Neuronal stem cell (in vitro differentiated cells): ENCODE measurements at regions not wholly inside any gene's neighbourhood (a gene's known extent, or its start where the extent isn't known, plus 50 kb on each side); places are given as distances from the start of the nearest gene placed in this dataset.

Experiments used
- DNase-seq: peaks from one replicate; pipeline ENCODE4 v3.0.0-alpha.2; 2013; ENCODE audit warnings: low spot score
- H2AFZ ChIP-seq: one replicate; pipeline ENCODE4 v1.6.1; 2013; ENCODE audit warnings: mild to moderate bottlenecking, low read length, inconsistent platforms
- H2AK5ac ChIP-seq: 2 replicates; pipeline ENCODE4 v1.6.1; 2013; ENCODE audit warnings: low read depth, mild to moderate bottlenecking, inconsistent platforms, low read length, moderate library complexity, mixed read lengths
- H2BK120ac ChIP-seq: 2 replicates; pipeline ENCODE4 v1.6.1; 2013; ENCODE audit warnings: low read depth, mild to moderate bottlenecking, inconsistent platforms, low read length, moderate library complexity, mixed read lengths
- H2BK12ac ChIP-seq: one replicate; pipeline ENCODE4 v1.6.1; 2013; ENCODE audit warnings: low read length, inconsistent platforms
- H2BK15ac ChIP-seq: 2 replicates; pipeline ENCODE4 v1.6.1; 2013; ENCODE audit warnings: mild to moderate bottlenecking, low read length, inconsistent platforms, mixed read lengths
- H2BK5ac ChIP-seq: one replicate; pipeline ENCODE4 v1.6.1; 2013; ENCODE audit warnings: inconsistent platforms, mild to moderate bottlenecking, low read length, moderate library complexity
- H3K14ac ChIP-seq: one replicate; pipeline ENCODE4 v1.6.1; 2013; ENCODE audit warnings: low read length, inconsistent platforms
- H3K18ac ChIP-seq: 2 replicates; pipeline ENCODE4 v1.6.1; 2013; ENCODE audit warnings: low read length, inconsistent platforms
- H3K23ac ChIP-seq: 2 replicates; pipeline ENCODE4 v1.6.1; 2013; ENCODE audit warnings: low read depth, mild to moderate bottlenecking, mixed read lengths, low read length, inconsistent platforms; ENCODE audit not compliant: poor library complexity
- H3K27ac ChIP-seq: replicated peaks from 3 replicates; pipeline ENCODE4 v1.5.1; 2013; ENCODE audit warnings: low read length, inconsistent platforms
- H3K27me3 ChIP-seq, 3 experiments: 2 replicates each; pipeline ENCODE4 v1.6.1; 2013; ENCODE audit warnings: low read length in 3 of 3, mild to moderate bottlenecking in 2 of 3, inconsistent platforms in 1 of 3, low read depth in 1 of 3, mixed read lengths in 1 of 3, moderate library complexity in 1 of 3; ENCODE audit not compliant: control insufficient read depth in 3 of 3, insufficient read depth in 3 of 3
- H3K36me3 ChIP-seq, 2 donors: replicated peaks in 1 of 2; 2 replicates each; pipeline ENCODE4 v1.6.1; 2013; ENCODE audit warnings: low read length in 2 of 2; ENCODE audit not compliant: control insufficient read depth in 2 of 2, insufficient read depth in 2 of 2
- H3K4ac ChIP-seq: 2 replicates; pipeline ENCODE4 v1.6.1; 2013; ENCODE audit warnings: inconsistent platforms, mild to moderate bottlenecking, low read length, moderate library complexity
- H3K4me1 ChIP-seq, 2 donors: 1 replicate in 1 of 2; 2 replicates in 1 of 2; pipeline ENCODE4 v1.6.1; 2013; ENCODE audit warnings: low read length in 2 of 2, low read depth in 1 of 2; ENCODE audit not compliant: control insufficient read depth in 2 of 2, insufficient read depth in 1 of 2
- H3K4me2 ChIP-seq: one replicate; pipeline ENCODE4 v1.6.1; 2013; ENCODE audit warnings: mild to moderate bottlenecking, low read length, inconsistent platforms; ENCODE audit not compliant: insufficient read depth, poor library complexity, severe bottlenecking
- H3K4me3 ChIP-seq, 2 donors: 2 replicates each; pipeline ENCODE4 v1.5.1; 2013; ENCODE audit warnings: low read length in 2 of 2, mild to moderate bottlenecking in 2 of 2, inconsistent platforms in 1 of 2, moderate library complexity in 1 of 2
- H3K79me1 ChIP-seq: one replicate; pipeline ENCODE4 v1.6.1; 2013; ENCODE audit warnings: low read depth, mild to moderate bottlenecking, inconsistent platforms, low read length, moderate library complexity
- H3K9ac ChIP-seq: one replicate; pipeline ENCODE4 v1.6.1; 2013; ENCODE audit warnings: mild to moderate bottlenecking, low read depth, low read length, inconsistent platforms; ENCODE audit not compliant: poor library complexity
- H3K9me3 ChIP-seq, 2 donors: replicated peaks in 1 of 2; 2 replicates each; pipeline versions ENCODE3 to v1.6.1; 2013; ENCODE audit warnings: low read length in 2 of 2, mild to moderate bottlenecking in 2 of 2, inconsistent platforms in 1 of 2, low read depth in 1 of 2, mixed read lengths in 1 of 2, moderate library complexity in 1 of 2; ENCODE audit not compliant: control insufficient read depth in 2 of 2, insufficient read depth in 1 of 2
- H4K8ac ChIP-seq: one replicate; pipeline ENCODE4 v1.6.1; 2013; ENCODE audit warnings: low read depth, mild to moderate bottlenecking, inconsistent platforms, low read length, moderate library complexity
- H4K91ac ChIP-seq: one replicate; pipeline ENCODE4 v1.6.1; 2013; ENCODE audit warnings: low read length, low read depth, mild to moderate bottlenecking, inconsistent platforms; ENCODE audit not compliant: poor library complexity
- WGBS, 2 donors: extraction: QIAGEN DNeasy Blood & Tissue Kit; methylation state at CpG; one replicate each; pipeline ENCODE4 v1.1.7; 2013; ENCODE audit warnings: missing lambda C conversion rate in 2 of 2, mixed read lengths in 1 of 2; ENCODE audit not compliant: insufficient read length in 2 of 2, insufficient replicate concordance in 1 of 2; ENCODE audit errors: extremely low coverage in 2 of 2; 5-methylcytosine and 5-hydroxymethylcytosine counted together

GRCh38 chr12:40557980-40558379 is 134.3 kb upstream of the CNTN1 start:
- H3K23ac ChIP-seq: no peak overlapping the region
- H3K9ac ChIP-seq: no peak overlapping the region
- H2BK5ac ChIP-seq: no peak overlapping the region
- no peaks in the 10 kb centered on the region for H3K4me1 ChIP-seq
- H2AFZ ChIP-seq: no peak overlapping the region
- H2BK120ac ChIP-seq: no peak overlapping the region
- no peak for DNase-seq
- no peaks in the 10 kb centered on the region for H3K79me1 ChIP-seq
- no peak overlapping the region for H2BK12ac ChIP-seq
- H4K8ac ChIP-seq: no peak overlapping the region
- H3K36me3 ChIP-seq: no peaks in the 10 kb centered on the region
- no peaks in the 10 kb centered on the region for H3K27me3 ChIP-seq
- H3K14ac ChIP-seq: no peak overlapping the region
- no peak overlapping the region for H2AK5ac ChIP-seq
- no peak overlapping the region for H3K4me2 ChIP-seq
- H3K18ac ChIP-seq: no peak overlapping the region
- H3K9me3 ChIP-seq: no peaks in the 10 kb centered on the region
- WGBS, 2 donors: no CpG with 5 or more reads among the region's 2 CpGs
- no peak overlapping the region for H4K91ac ChIP-seq
- no peak overlapping the region for H2BK15ac ChIP-seq
- no peak overlapping the region for H3K27ac ChIP-seq
- no peak overlapping the region for H3K4me3 ChIP-seq
- no peak overlapping the region for H3K4ac ChIP-seq

DNA sequence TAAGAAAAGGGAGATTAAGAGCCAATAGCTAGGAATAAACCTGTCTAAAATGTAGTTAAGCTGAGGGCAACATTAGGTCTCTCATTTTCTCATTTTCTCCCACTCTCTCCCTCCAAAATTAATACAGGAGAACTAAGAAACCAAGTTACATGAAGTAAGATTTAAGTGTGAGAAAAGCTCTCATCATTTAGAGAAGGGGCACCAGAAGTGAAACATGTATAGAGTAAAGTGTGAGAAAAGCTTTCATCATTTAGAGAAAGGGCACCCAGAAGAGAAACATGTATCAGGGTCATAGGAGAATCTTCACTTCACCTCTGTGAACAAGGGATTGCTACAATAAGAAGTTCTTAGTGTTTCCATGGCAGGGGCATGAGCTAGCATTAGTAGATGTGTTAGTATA is 132.4 kb upstream of the CNTN1 start:
- no peak overlapping the region for H3K4me3 ChIP-seq
- H3K79me1 ChIP-seq: no peaks in the 10 kb centered on the region
- H3K9ac ChIP-seq: no peak overlapping the region
- H3K9me3 ChIP-seq: no peaks in the 10 kb centered on the region
- H3K4ac ChIP-seq: no peak overlapping the region
- H3K27ac ChIP-seq: no peak overlapping the region
- DNase-seq: no peak
- no peak overlapping the region for H2BK15ac ChIP-seq
- H2BK120ac ChIP-seq: no peak overlapping the region
- H3K23ac ChIP-seq: no peak overlapping the region
- H2AK5ac ChIP-seq: no peak overlapping the region
- H3K4me2 ChIP-seq: no peak overlapping the region
- H3K18ac ChIP-seq: no peak overlapping the region
- H3K4me1 ChIP-seq: no peaks in the 10 kb centered on the region
- H2AFZ ChIP-seq: no peak overlapping the region
- no peak overlapping the region for H2BK12ac ChIP-seq
- no peak overlapping the region for H4K91ac ChIP-seq
- no peak overlapping the region for H2BK5ac ChIP-seq
- H3K27me3 ChIP-seq: no peaks in the 10 kb centered on the region
- H3K36me3 ChIP-seq: no peaks in the 10 kb centered on the region
- no peak overlapping the region for H4K8ac ChIP-seq
- no peak overlapping the region for H3K14ac ChIP-seq

DNA sequence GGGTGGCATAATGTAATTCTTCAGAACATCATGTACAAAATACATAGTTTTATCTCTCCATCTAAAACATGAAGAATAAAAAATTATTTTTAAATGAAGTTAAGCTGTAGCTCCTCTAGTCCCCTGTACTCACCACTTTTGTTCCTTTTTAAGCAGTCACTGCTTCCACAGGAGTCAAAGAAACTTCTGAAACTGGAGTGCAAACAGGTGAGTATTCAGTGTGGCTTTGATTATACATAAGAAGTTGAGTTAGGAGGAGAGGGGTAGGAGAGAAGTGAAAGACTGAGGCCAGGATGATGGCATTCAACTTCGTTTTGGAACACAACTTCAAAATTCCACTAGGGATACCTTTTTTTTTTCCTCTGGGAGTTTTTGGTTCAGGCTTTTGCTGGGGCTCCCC is 131.4 kb upstream of the CNTN1 start:
- Histone ChIP-seq H4K91ac (no peak overlapping the region), H3K36me3 (no peaks in the 10 kb centered on the region), H3K4me1 (no peaks in the 10 kb centered on the region), H2BK12ac (no peak overlapping the region), H3K27ac (no peak overlapping the region), H3K9ac (no peak overlapping the region), H3K14ac (no peak overlapping the region), H2BK5ac (no peak overlapping the region), H4K8ac (no peak overlapping the region), H3K4me2 (no peak overlapping the region), H3K4me3 (no peak overlapping the region), H2BK120ac (no peak overlapping the region), H3K4ac (no peak overlapping the region), H2BK15ac (no peak overlapping the region), H3K23ac (no peak overlapping the region), H3K27me3 (no peaks in the 10 kb centered on the region), H3K9me3 (no peaks in the 10 kb centered on the region), H3K79me1 (no peaks in the 10 kb centered on the region), H2AK5ac (no peak overlapping the region), H3K18ac (no peak overlapping the region), H2AFZ (no peak overlapping the region)
- DNase-seq: no peak
- WGBS, 2 donors: no CpG with 5 or more reads among the region's 1 CpG

GRCh38 chr12:40561395-40561966 is 130.8 kb upstream of the CNTN1 start:
- Histone ChIP-seq H2BK120ac (no peak overlapping the region), H3K27me3 (no peaks in the 10 kb centered on the region), H3K9me3 (no peaks in the 10 kb centered on the region), H3K79me1 (no peaks in the 10 kb centered on the region), H2BK12ac (no peak overlapping the region), H3K23ac (no peak overlapping the region), H3K36me3 (no peaks in the 10 kb centered on the region), H2BK5ac (no peak overlapping the region), H3K27ac (no peak overlapping the region), H2BK15ac (no peak overlapping the region), H3K4ac (no peak overlapping the region), H3K18ac (no peak overlapping the region), H3K4me1 (no peaks in the 10 kb centered on the region), H2AFZ (no peak overlapping the region), H2AK5ac (no peak overlapping the region), H3K9ac (no peak overlapping the region), H4K8ac (no peak overlapping the region), H3K4me2 (no peak overlapping the region), H4K91ac (no peak overlapping the region), H3K4me3 (no peak overlapping the region), H3K14ac (no peak overlapping the region)
- WGBS, 2 donors: no CpG with 5 or more reads among the region's 4 CpGs
- no peak for DNase-seq
